Mesenchymal stem cell (in vitro differentiated cells and primary cell): ENCODE measurements at regions not wholly inside any gene's neighbourhood (a gene's known extent, or its start where the extent isn't known, plus 50 kb on each side); places are given as distances from the start of the nearest gene placed in this dataset.

Experiments
- DNase-seq: peaks from one replicate; pipeline ENCODE4 v3.0.0-alpha.2; 2013
- H2AFZ ChIP-seq: one replicate; pipeline ENCODE4 v1.6.1; 2013; ENCODE audit warnings: low read depth, mild to moderate bottlenecking, control low read depth, inconsistent platforms, low read length, moderate library complexity
- H2AK5ac ChIP-seq: 2 replicates; pipeline ENCODE4 v1.6.1; 2013; ENCODE audit warnings: low read length, moderate library complexity, mild to moderate bottlenecking, inconsistent platforms; ENCODE audit not compliant: severe bottlenecking
- H2BK120ac ChIP-seq: one replicate; pipeline ENCODE4 v1.6.1; 2013; ENCODE audit warnings: low read depth, mild to moderate bottlenecking, inconsistent platforms, low read length, moderate library complexity
- H2BK12ac ChIP-seq, 2 experiments: one replicate each; pipeline ENCODE4 v1.6.1; 2013; ENCODE audit warnings: inconsistent platforms in 2 of 2, low read length in 2 of 2, mild to moderate bottlenecking in 2 of 2, moderate library complexity in 2 of 2, control low read depth in 1 of 2
- H2BK15ac ChIP-seq: one replicate; pipeline ENCODE4 v1.6.1; 2013; ENCODE audit warnings: mild to moderate bottlenecking, low read depth, inconsistent platforms; ENCODE audit not compliant: poor library complexity, severe bottlenecking
- H2BK5ac ChIP-seq: 2 replicates; pipeline ENCODE4 v1.6.1; 2013; ENCODE audit warnings: low read depth, mild to moderate bottlenecking, low read length, control low read depth, inconsistent platforms; ENCODE audit not compliant: poor library complexity, severe bottlenecking
- H3K14ac ChIP-seq, 2 experiments: one replicate each; pipeline ENCODE4 v1.6.1; 2013; ENCODE audit warnings: inconsistent platforms in 2 of 2, low read length in 2 of 2, control low read depth in 1 of 2, mild to moderate bottlenecking in 1 of 2, moderate library complexity in 1 of 2
- H3K18ac ChIP-seq, 2 experiments: one replicate each; pipeline ENCODE4 v1.6.1; 2013; ENCODE audit warnings: inconsistent platforms in 2 of 2, low read length in 2 of 2, control low read depth in 1 of 2, low read depth in 1 of 2, mild to moderate bottlenecking in 1 of 2
- H3K23ac ChIP-seq, 2 experiments: one replicate each; pipeline ENCODE4 v1.6.1; 2013; ENCODE audit warnings: inconsistent platforms in 2 of 2, low read length in 2 of 2, mild to moderate bottlenecking in 2 of 2, moderate library complexity in 2 of 2, control low read depth in 1 of 2
- H3K27ac ChIP-seq: 2 replicates; pipeline ENCODE4 v1.5.1; 2013; ENCODE audit warnings: mild to moderate bottlenecking, moderate library complexity, low read length, control low read depth, inconsistent platforms; ENCODE audit not compliant: poor library complexity, severe bottlenecking
- H3K27me3 ChIP-seq, 2 experiments: 2 replicates each; pipeline versions ENCODE4 v1.6.1 to v1.7.0; 2013; ENCODE audit warnings: low read length in 2 of 2, mild to moderate bottlenecking in 2 of 2, moderate library complexity in 2 of 2, control low read depth in 1 of 2, inconsistent platforms in 1 of 2; ENCODE audit not compliant: control insufficient read depth in 1 of 2, insufficient read depth in 1 of 2
- H3K36me3 ChIP-seq, 2 experiments: 2 replicates each; pipeline versions ENCODE4 v1.6.1 to v1.7.0; 2013; ENCODE audit warnings: low read length in 2 of 2, control low read depth in 1 of 2, inconsistent platforms in 1 of 2, low read depth in 1 of 2, mild to moderate bottlenecking in 1 of 2; ENCODE audit not compliant: insufficient read depth in 2 of 2, control insufficient read depth in 1 of 2
- H3K4ac ChIP-seq, 2 experiments: one replicate each; pipeline ENCODE4 v1.6.1; 2013; ENCODE audit warnings: inconsistent platforms in 2 of 2, low read length in 2 of 2, mild to moderate bottlenecking in 2 of 2, moderate library complexity in 2 of 2, control low read depth in 1 of 2, low read depth in 1 of 2
- H3K4me1 ChIP-seq: 2 replicates; pipeline ENCODE4 v1.6.1; 2013; ENCODE audit warnings: low read depth, low read length, control low read depth; ENCODE audit not compliant: control insufficient read depth, insufficient read depth
- H3K4me2 ChIP-seq: 2 replicates; pipeline ENCODE4 v1.6.1; 2013; ENCODE audit warnings: low read length, mild to moderate bottlenecking, inconsistent platforms; ENCODE audit not compliant: poor library complexity, severe bottlenecking
- H3K4me3 ChIP-seq, 2 experiments: 2 replicates each; pipeline versions ENCODE4 v1.5.1 to v1.7.0; 2013; ENCODE audit warnings: low read length in 2 of 2, mild to moderate bottlenecking in 2 of 2, control low read depth in 1 of 2, low read depth in 1 of 2; ENCODE audit not compliant: insufficient read depth in 1 of 2
- H3K79me1 ChIP-seq: replicated peaks from 2 replicates; pipeline ENCODE4 v1.6.1; 2013; ENCODE audit warnings: mild to moderate bottlenecking, control low read depth, low read length, inconsistent platforms; ENCODE audit not compliant: poor library complexity, severe bottlenecking
- H3K9ac ChIP-seq: 2 replicates; pipeline ENCODE4 v1.7.0; 2013; ENCODE audit warnings: mild to moderate bottlenecking, low read length, moderate library complexity
- H3K9me3 ChIP-seq: 2 replicates; pipeline ENCODE4 v1.7.0; 2013; ENCODE audit warnings: mild to moderate bottlenecking, low read length; ENCODE audit not compliant: control insufficient read depth
- H4K8ac ChIP-seq: one replicate; pipeline ENCODE4 v1.6.1; 2013; ENCODE audit warnings: inconsistent platforms, mild to moderate bottlenecking, low read length, moderate library complexity
- H4K91ac ChIP-seq: one replicate; pipeline ENCODE4 v1.6.1; 2013; ENCODE audit warnings: mild to moderate bottlenecking, low read length, inconsistent platforms
- WGBS: methylation state at CpG from one replicate; pipeline ENCODE4 v1.1.7; 2013; ENCODE audit warnings: mixed read lengths; 5-methylcytosine and 5-hydroxymethylcytosine counted together

GRCh38 chr21:14880922-14881321 lies 183.9 kb downstream of the NRIP1 start:
- WGBS: 20% methylated on average over 2 of the region's 2 CpGs
- no peak overlapping the region for H3K23ac ChIP-seq

GRCh38 chr21:14879458-14879857 lies 185.3 kb downstream of the NRIP1 start:
- Histone ChIP-seq H4K91ac (no peak overlapping the region), H3K4me1 (peaks cover 12% of the 10 kb centered on the region), H3K4me2 (no peak overlapping the region), H3K4me3 (no peak overlapping the region), H2AK5ac (no peak overlapping the region), H3K9ac (no peak overlapping the region), H2BK120ac (no peak overlapping the region), H3K9me3 (no peaks in the 10 kb centered on the region), H3K36me3 (no peaks in the 10 kb centered on the region), H2BK5ac (no peak overlapping the region), H2BK15ac (no peak overlapping the region), H3K14ac (no peak overlapping the region), H2BK12ac (no peak overlapping the region), H3K23ac (no peak overlapping the region), H3K27me3 (no peaks in the 10 kb centered on the region), H3K27ac (no peak overlapping the region), H3K4ac (no peak overlapping the region), H3K18ac (no peak overlapping the region), H2AFZ (no peak overlapping the region), H3K79me1 (peaks cover 4% of the 10 kb centered on the region), H4K8ac (no peak overlapping the region)
- no peak for DNase-seq
- WGBS: 67% methylated on average over 2 of the region's 3 CpGs

More at GRCh38 chr21:14880922-14881321, 183.9 kb downstream of the NRIP1 start:
- no peak overlapping the region for H3K9ac ChIP-seq
- no peak overlapping the region for H2BK15ac ChIP-seq
- no peak overlapping the region for H2AFZ ChIP-seq
- H3K79me1 ChIP-seq: peaks cover 2% of the 10 kb centered on the region
- no peak overlapping the region for H3K4me2 ChIP-seq
- no peak overlapping the region for H4K91ac ChIP-seq
- no peak overlapping the region for H2BK12ac ChIP-seq
- no peak overlapping the region for H3K4ac ChIP-seq
- no peaks in the 10 kb centered on the region for H3K36me3 ChIP-seq
- no peak overlapping the region for H3K18ac ChIP-seq
- no peak overlapping the region for H3K14ac ChIP-seq
- H3K27ac ChIP-seq: no peak overlapping the region
- peaks cover 7% of the 10 kb centered on the region for H3K4me1 ChIP-seq
- no peak overlapping the region for H3K4me3 ChIP-seq
- no peak overlapping the region for H2AK5ac ChIP-seq
- H3K9me3 ChIP-seq: no peaks in the 10 kb centered on the region
- peak; percentile 57 for DNase-seq
- H3K27me3 ChIP-seq: no peaks in the 10 kb centered on the region
- H2BK5ac ChIP-seq: no peak overlapping the region
- no peak overlapping the region for H4K8ac ChIP-seq
- H2BK120ac ChIP-seq: no peak overlapping the region

GRCh38 chr21:14878971-14879370 lies 185.8 kb downstream of the NRIP1 start:
- no peak overlapping the region for H2BK5ac ChIP-seq
- no peak overlapping the region for H2AK5ac ChIP-seq
- no peak overlapping the region for H2BK15ac ChIP-seq
- H4K91ac ChIP-seq: no peak overlapping the region
- no peaks in the 10 kb centered on the region for H3K9me3 ChIP-seq
- H3K4ac ChIP-seq: no peak overlapping the region
- H3K36me3 ChIP-seq: no peaks in the 10 kb centered on the region
- peaks cover 4% of the 10 kb centered on the region for H3K79me1 ChIP-seq
- H3K14ac ChIP-seq: no peak overlapping the region
- no peak overlapping the region for H3K4me2 ChIP-seq
- peaks cover 12% of the 10 kb centered on the region for H3K4me1 ChIP-seq
- H3K23ac ChIP-seq: no peak overlapping the region
- no peak overlapping the region for H3K9ac ChIP-seq
- H2AFZ ChIP-seq: no peak overlapping the region
- no peak overlapping the region for H3K27ac ChIP-seq
- no peaks in the 10 kb centered on the region for H3K27me3 ChIP-seq
- no peak overlapping the region for H2BK120ac ChIP-seq
- no peak overlapping the region for H3K18ac ChIP-seq
- no peak overlapping the region for H4K8ac ChIP-seq
- WGBS: 81% methylated on average over 4 of the region's 5 CpGs
- no peak for DNase-seq
- no peak overlapping the region for H3K4me3 ChIP-seq
- no peak overlapping the region for H2BK12ac ChIP-seq

- H3K4ac ChIP-seq: no peak overlapping the region
- peak overlapping the region; percentile 4 for H3K4me2 ChIP-seq
- H2AFZ ChIP-seq: no peak overlapping the region
- H3K79me1 ChIP-seq: peaks cover 2% of the 10 kb centered on the region
- no peaks in the 10 kb centered on the region for H3K36me3 ChIP-seq
- no peaks in the 10 kb centered on the region for H3K9me3 ChIP-seq
- H2AK5ac ChIP-seq: no peak overlapping the region
- H4K8ac ChIP-seq: no peak overlapping the region
- peak overlapping the region; percentile 66 for H3K27ac ChIP-seq
- H3K4me1 ChIP-seq: peaks cover 12% of the 10 kb centered on the region
- no peak overlapping the region for H3K4me3 ChIP-seq
- no peak overlapping the region for H2BK15ac ChIP-seq
- no peak overlapping the region for H3K23ac ChIP-seq
- 13% methylated on average over 2 of the region's 2 CpGs for WGBS
- DNase-seq: no peak
- no peaks in the 10 kb centered on the region for H3K27me3 ChIP-seq
- no peak overlapping the region for H3K18ac ChIP-seq
- H3K14ac ChIP-seq: no peak overlapping the region
- H3K9ac ChIP-seq: no peak overlapping the region
- no peak overlapping the region for H4K91ac ChIP-seq
- H2BK12ac ChIP-seq: no peak overlapping the region
- H2BK5ac ChIP-seq: no peak overlapping the region
- H2BK120ac ChIP-seq: no peak overlapping the region
Measured at GRCh38 chr21:14877581-14878228, 187.1 kb downstream of the NRIP1 start.
